Astrocyte (in vitro differentiated cells and primary cell): ENCODE measurements at regions not wholly inside any gene's neighbourhood (a gene's known extent, or its start where the extent isn't known, plus 50 kb on each side); places are given as distances from the start of the nearest gene placed in this dataset.
"Not testable (repeated sequence)": the region's sequence is repeated elsewhere in the genome, so short reads cannot be mapped to it uniquely, and the experiment has no call there.

ENCODE experiments used
- DNase-seq: peaks from one replicate; pipeline ENCODE4 v3.0.0-alpha.2; 2010; ENCODE audit warnings: low read depth
- FAIRE-seq: peaks from 2 replicates; lab custom pipeline; 2011; peaks lifted over from hg19 to GRCh38; lab: Jason Lieb, UNC
- H2AFZ ChIP-seq: 2 replicates; pipeline ENCODE4 v1.6.0; 2012; ENCODE audit warnings: low read depth, low read length, inconsistent platforms
- H3K27ac ChIP-seq: 2 replicates; pipeline ENCODE4 v1.5.1; 2011; ENCODE audit warnings: low read depth, low read length, inconsistent platforms
- H3K27me3 ChIP-seq: 2 replicates; pipeline ENCODE4 v1.6.0; 2011; ENCODE audit warnings: low read length, inconsistent platforms; ENCODE audit not compliant: insufficient read depth
- H3K36me3 ChIP-seq: 2 replicates; pipeline ENCODE4 v1.5.1; 2011; ENCODE audit warnings: low read length, inconsistent platforms; ENCODE audit not compliant: insufficient read depth
- H3K4me1 ChIP-seq: 2 replicates; pipeline ENCODE4 v1.5.1; 2011; ENCODE audit warnings: low read length, inconsistent platforms; ENCODE audit not compliant: insufficient read depth
- H3K4me2 ChIP-seq: 2 replicates; pipeline ENCODE4 v1.6.0; 2012; ENCODE audit warnings: low read length, inconsistent platforms
- H3K4me3 ChIP-seq: 2 replicates; pipeline ENCODE4 v1.5.1; 2011; ENCODE audit warnings: low read depth, mild to moderate bottlenecking, low read length, inconsistent platforms; ENCODE audit not compliant: insufficient read depth
- H3K79me2 ChIP-seq: 2 replicates; pipeline ENCODE4 v1.6.0; 2012; ENCODE audit warnings: mild to moderate bottlenecking, low read length, inconsistent platforms; ENCODE audit not compliant: insufficient read depth
- H3K9ac ChIP-seq: 2 replicates; pipeline ENCODE4 v1.6.0; 2012; ENCODE audit warnings: mild to moderate bottlenecking, low read length, inconsistent platforms
- H3K9me3 ChIP-seq: 2 replicates; pipeline ENCODE4 v1.5.1; 2012; ENCODE audit warnings: low read depth, mild to moderate bottlenecking, low read length, inconsistent platforms; ENCODE audit not compliant: insufficient read depth
- H4K20me1 ChIP-seq: 2 replicates; pipeline ENCODE4 v1.6.0; 2012; ENCODE audit warnings: low read length, inconsistent platforms; ENCODE audit not compliant: insufficient read depth
- H3K27ac Mint-ChIP-seq: one replicate; pipeline ENCODE4 v1.8.0; 2021; ENCODE audit warnings: mild to moderate bottlenecking, mixed read lengths; ENCODE audit not compliant: unreplicated experiment
- H3K27me3 Mint-ChIP-seq: one replicate; pipeline ENCODE4 v1.8.0; 2021; ENCODE audit warnings: low read depth, mixed read lengths; ENCODE audit not compliant: unreplicated experiment
- H3K36me3 Mint-ChIP-seq: one replicate; pipeline ENCODE4 v1.8.0; 2021; ENCODE audit warnings: low read depth, mixed read lengths; ENCODE audit not compliant: unreplicated experiment
- H3K4me1 Mint-ChIP-seq: one replicate; pipeline ENCODE4 v1.8.0; 2021; ENCODE audit warnings: low read depth, mixed read lengths; ENCODE audit not compliant: unreplicated experiment
- H3K4me3 Mint-ChIP-seq: one replicate; pipeline ENCODE4 v1.8.0; 2021; ENCODE audit warnings: mild to moderate bottlenecking, moderate library complexity, mixed read lengths; ENCODE audit not compliant: unreplicated experiment
- H3K9me3 Mint-ChIP-seq: one replicate; pipeline ENCODE4 v1.8.0; 2021; ENCODE audit warnings: mild to moderate bottlenecking, mixed read lengths; ENCODE audit not compliant: unreplicated experiment
- EZH2 ChIP-seq: IDR thresholded peaks from 2 replicates; pipeline ENCODE4 v1.6.1; 2012; ENCODE audit warnings: mild to moderate bottlenecking, low read length, inconsistent platforms; ENCODE audit not compliant: insufficient read depth
- TF ChIP-seq, protein P1 (sequence below): IDR thresholded peaks from 2 replicates; pipeline ENCODE4 v1.5.1; 2011; ENCODE audit warnings: low read depth, mild to moderate bottlenecking, inconsistent platforms, low read length, moderate library complexity; ENCODE audit not compliant: insufficient read depth

DNA sequence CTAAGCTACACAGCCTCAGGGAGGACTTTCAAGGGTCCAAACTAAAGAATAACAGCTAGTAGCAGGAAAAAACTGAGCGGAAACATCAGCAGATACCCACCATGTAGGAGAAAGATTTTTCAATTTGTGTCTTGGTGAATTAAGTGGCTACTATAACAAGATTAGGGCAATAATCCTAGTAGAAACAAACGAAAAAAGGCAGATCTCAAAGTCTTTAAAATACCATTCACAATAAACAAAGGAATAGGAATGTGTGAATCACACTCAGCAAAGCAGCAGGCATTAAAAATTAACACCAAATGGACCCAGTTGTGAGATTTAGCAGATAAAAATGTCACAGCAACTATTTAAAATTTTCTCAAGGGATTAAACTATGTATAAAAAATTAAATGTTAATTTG lies 761.2 kb downstream of the TENT5A start:
- Histone ChIP-seq H3K79me2 (no peaks in the 10 kb centered on the region), H3K27ac (no peak overlapping the region), H3K36me3 (no peaks in the 10 kb centered on the region), H2AFZ (no peak overlapping the region), H3K27me3 (no peaks in the 10 kb centered on the region), H3K4me2 (no peak overlapping the region), H4K20me1 (no peaks in the 10 kb centered on the region), H3K9ac (no peak overlapping the region), H3K4me1 (no peaks in the 10 kb centered on the region), H3K9me3 (no peaks in the 10 kb centered on the region), H3K4me3 (no peak overlapping the region)
- H3K4me3 Mint-ChIP-seq: no peak overlapping the region
- H3K4me1 Mint-ChIP-seq: peaks cover 3% of the 10 kb centered on the region
- no peaks in the 10 kb centered on the region for H3K27me3 Mint-ChIP-seq
- TF ChIP-seq, protein P1, sequence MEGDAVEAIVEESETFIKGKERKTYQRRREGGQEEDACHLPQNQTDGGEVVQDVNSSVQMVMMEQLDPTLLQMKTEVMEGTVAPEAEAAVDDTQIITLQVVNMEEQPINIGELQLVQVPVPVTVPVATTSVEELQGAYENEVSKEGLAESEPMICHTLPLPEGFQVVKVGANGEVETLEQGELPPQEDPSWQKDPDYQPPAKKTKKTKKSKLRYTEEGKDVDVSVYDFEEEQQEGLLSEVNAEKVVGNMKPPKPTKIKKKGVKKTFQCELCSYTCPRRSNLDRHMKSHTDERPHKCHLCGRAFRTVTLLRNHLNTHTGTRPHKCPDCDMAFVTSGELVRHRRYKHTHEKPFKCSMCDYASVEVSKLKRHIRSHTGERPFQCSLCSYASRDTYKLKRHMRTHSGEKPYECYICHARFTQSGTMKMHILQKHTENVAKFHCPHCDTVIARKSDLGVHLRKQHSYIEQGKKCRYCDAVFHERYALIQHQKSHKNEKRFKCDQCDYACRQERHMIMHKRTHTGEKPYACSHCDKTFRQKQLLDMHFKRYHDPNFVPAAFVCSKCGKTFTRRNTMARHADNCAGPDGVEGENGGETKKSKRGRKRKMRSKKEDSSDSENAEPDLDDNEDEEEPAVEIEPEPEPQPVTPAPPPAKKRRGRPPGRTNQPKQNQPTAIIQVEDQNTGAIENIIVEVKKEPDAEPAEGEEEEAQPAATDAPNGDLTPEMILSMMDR: no peak
- no peak for TF ChIP-seq EZH2
- no peaks in the 10 kb centered on the region for H3K36me3 Mint-ChIP-seq
- H3K9me3 Mint-ChIP-seq: peaks cover 2% of the 10 kb centered on the region
- DNase-seq: no peak
- no peak overlapping the region for H3K27ac Mint-ChIP-seq
- no peak for FAIRE-seq

DNA sequence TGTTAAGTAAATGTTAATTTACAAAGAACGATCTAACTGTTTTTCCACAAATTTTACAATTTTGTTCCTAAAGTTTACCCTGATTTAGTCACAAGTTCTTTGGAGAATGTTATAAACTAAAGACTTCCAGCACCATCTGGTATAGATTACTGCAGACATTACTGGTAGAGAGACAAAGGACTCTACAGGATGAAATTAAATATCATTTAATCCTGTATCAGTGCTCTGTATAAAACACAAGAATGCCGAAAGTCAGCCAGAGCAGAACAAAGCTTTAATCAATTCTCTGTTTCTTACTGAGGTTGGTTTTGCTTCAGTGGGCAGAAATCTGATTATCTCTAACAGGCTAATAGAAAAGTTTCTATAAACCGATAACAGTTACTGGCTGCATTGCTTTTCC lies 763.6 kb downstream of the TENT5A start:
- H3K4me1 Mint-ChIP-seq: peaks cover 3% of the 10 kb centered on the region
- no peaks in the 10 kb centered on the region for H3K79me2 ChIP-seq
- no peak for DNase-seq
- no peak overlapping the region for H3K4me2 ChIP-seq
- no peaks in the 10 kb centered on the region for H4K20me1 ChIP-seq
- no peak overlapping the region for H3K9ac ChIP-seq
- H3K27ac Mint-ChIP-seq: no peak overlapping the region
- no peaks in the 10 kb centered on the region for H3K27me3 ChIP-seq
- H3K4me1 ChIP-seq: no peaks in the 10 kb centered on the region
- H3K4me3 Mint-ChIP-seq: no peak overlapping the region
- H3K4me3 ChIP-seq: no peak overlapping the region
- no peak overlapping the region for H3K27ac ChIP-seq
- no peaks in the 10 kb centered on the region for H3K27me3 Mint-ChIP-seq
- FAIRE-seq: no peak
- no peaks in the 10 kb centered on the region for H3K36me3 ChIP-seq
- H3K9me3 ChIP-seq: no peaks in the 10 kb centered on the region
- H2AFZ ChIP-seq: no peak overlapping the region
- TF ChIP-seq EZH2: no peak
- TF ChIP-seq, protein P1: no peak
- peaks cover 2% of the 10 kb centered on the region for H3K9me3 Mint-ChIP-seq
- H3K36me3 Mint-ChIP-seq: no peaks in the 10 kb centered on the region

DNA sequence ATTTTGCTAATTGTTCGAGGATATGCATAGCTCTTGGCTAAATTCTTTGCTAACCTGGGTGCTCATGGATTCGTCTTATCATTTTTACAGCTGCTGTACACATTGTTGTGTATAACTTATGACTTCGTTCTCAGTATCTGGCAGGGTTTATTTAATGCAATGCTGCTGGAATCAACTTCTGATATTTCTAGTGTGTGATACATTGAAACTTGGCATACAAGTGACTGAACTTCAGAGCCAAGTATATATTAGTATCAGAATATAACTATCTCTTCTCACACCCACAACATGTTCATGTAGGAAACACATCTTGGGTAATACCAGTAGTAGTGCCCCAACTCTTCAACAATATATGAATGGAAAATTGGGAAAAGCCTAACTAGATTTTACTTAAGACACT lies 764.2 kb downstream of the TENT5A start:
- Histone ChIP-seq H3K4me1 (no peaks in the 10 kb centered on the region), H2AFZ (no peak overlapping the region), H3K79me2 (no peaks in the 10 kb centered on the region), H3K4me2 (no peak overlapping the region), H3K9me3 (no peaks in the 10 kb centered on the region), H3K27ac (no peak overlapping the region), H3K27me3 (no peaks in the 10 kb centered on the region), H3K4me3 (no peak overlapping the region), H4K20me1 (no peaks in the 10 kb centered on the region), H3K9ac (no peak overlapping the region), H3K36me3 (no peaks in the 10 kb centered on the region)
- H3K4me1 Mint-ChIP-seq: peaks cover 3% of the 10 kb centered on the region
- H3K9me3 Mint-ChIP-seq: peaks cover 2% of the 10 kb centered on the region
- H3K27ac Mint-ChIP-seq: no peak overlapping the region
- H3K4me3 Mint-ChIP-seq: no peak overlapping the region
- H3K27me3 Mint-ChIP-seq: no peaks in the 10 kb centered on the region
- no peaks in the 10 kb centered on the region for H3K36me3 Mint-ChIP-seq
- FAIRE-seq (no peak), DNase-seq (no peak)
- TF ChIP-seq EZH2: no peak
- TF ChIP-seq, protein P1: no peak

DNA sequence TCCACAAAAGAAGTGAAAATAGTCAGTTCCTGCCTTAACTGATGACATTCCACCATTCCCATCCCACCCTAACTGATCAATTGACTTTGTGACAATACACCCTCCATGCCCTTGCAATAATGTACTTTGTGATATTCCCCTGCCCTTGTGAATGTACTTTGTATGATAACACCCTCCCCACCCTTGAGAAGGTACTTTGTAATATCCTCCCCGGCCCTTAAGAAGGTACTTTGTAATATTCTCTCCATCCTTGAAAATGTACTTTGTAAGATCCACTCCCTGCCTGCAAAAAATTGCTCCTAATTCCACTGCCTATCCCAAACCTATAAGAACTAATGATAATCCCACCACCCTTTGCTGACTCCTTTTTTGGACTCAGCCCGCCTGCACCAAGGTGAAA lies 771.3 kb downstream of the TENT5A start:
- H3K27ac Mint-ChIP-seq, H3K4me1 ChIP-seq, H3K27me3 ChIP-seq, H3K9me3 Mint-ChIP-seq, DNase-seq, H3K4me3 ChIP-seq, H3K9ac ChIP-seq, H2AFZ ChIP-seq, H3K27ac ChIP-seq, FAIRE-seq, H3K4me3 Mint-ChIP-seq, H3K4me2 ChIP-seq, H4K20me1 ChIP-seq, H3K27me3 Mint-ChIP-seq, H3K36me3 Mint-ChIP-seq, H3K9me3 ChIP-seq, H3K4me1 Mint-ChIP-seq, H3K79me2 ChIP-seq, H3K36me3 ChIP-seq: not testable (repeated sequence)
